Erythroblast (primary cell): ENCODE measurements at regions not wholly inside any gene's neighbourhood (a gene's known extent, or its start where the extent isn't known, plus 50 kb on each side); places are given as distances from the start of the nearest gene placed in this dataset.

Source experiments
- GATA1 ChIP-seq: IDR thresholded peaks from 2 replicates; pipeline ENCODE4 v1.6.1; 2011; ENCODE audit warnings: low read depth, mild to moderate bottlenecking, control low read depth, low read length, moderate library complexity
- POLR2A ChIP-seq: IDR thresholded peaks from 2 replicates; pipeline ENCODE4 v1.6.1; 2011; ENCODE audit warnings: mild to moderate bottlenecking, low read length

DNA sequence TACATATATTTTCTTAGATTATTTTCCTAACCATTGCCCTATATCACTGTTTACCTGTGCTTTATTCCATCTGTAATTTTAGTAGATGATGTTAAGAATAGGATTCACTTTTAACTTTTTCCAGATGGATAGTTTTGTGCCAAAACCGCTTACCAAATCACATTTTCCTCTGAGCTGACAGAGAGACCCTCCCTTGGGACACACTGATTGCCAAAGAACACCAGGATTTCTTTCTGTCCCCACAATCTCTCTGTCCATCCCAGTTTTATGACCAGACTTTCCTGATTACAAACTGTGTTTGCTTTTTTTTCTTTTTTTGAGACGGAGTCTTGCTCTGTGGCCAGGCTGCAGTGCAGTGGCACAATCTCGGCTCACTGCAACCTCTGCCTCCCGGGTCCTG, 81.3 kb upstream of the SPATA31C2 start:
- TF ChIP-seq POLR2A (no peak), GATA1 (no peak)
